ENCODE measurements at regions not wholly inside any gene's neighbourhood (a gene's known extent, or its start where the extent isn't known, plus 50 kb on each side); places are given as distances from the start of the nearest gene placed in this dataset.

GRCh38 chr6:14276667-14277404 is 159.3 kb downstream of the CD83 start:
- peaks cover 4% of the 10 kb centered on the region for H3K9me3 Mint-ChIP-seq
- H3K27ac Mint-ChIP-seq, result peak overlapping the region; percentile 30 to 56
- peaks cover 29 to 30% of the 10 kb centered on the region in 2 donors for H3K4me1 Mint-ChIP-seq (ENCODE audit: low read depth in 2 of 2)
- H3K4me3 Mint-ChIP-seq, result peak overlapping the region; percentile 52
- peaks cover 0 to 7% of the 10 kb centered on the region in 2 donors for H3K27me3 Mint-ChIP-seq
- DNase-seq (ENCODE audit: low spot score) (no peak), ATAC-seq (peak in 1 of 2 donors; percentile 71)
- H3K36me3 Mint-ChIP-seq, result no peaks in the 10 kb centered on the region

DNA sequence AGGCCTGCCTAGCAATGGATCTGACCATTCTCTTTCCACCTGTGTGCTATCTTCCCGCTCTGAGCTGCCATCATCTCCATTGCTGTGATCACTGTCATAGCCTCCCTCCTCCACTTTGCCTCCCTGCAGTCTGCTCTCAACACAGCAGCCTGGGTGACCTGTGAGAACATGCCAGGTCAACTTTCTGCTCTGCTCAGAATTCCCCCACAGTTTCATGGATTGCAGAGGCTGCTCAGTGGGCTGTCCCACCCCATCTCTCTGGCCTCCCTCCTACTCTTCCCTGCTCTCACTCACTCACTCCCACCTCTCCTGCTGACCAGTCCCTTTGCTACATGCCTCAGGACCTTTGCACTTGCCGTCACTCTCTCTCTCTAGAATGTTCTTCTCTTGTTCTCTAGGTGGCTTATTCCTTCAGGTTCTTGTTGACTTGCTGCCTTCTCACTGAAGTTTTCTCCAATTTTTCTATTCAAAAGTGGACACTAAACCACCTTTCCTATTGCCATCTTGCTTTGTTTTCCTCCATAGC is 159.9 kb downstream of the CD83 start:
- DNase-seq (ENCODE audit: low spot score) (no peak), ATAC-seq (peak; percentile 6 to 29)
- Mint-ChIP-seq H3K27ac (peak overlapping the region; percentile 30 to 56), H3K4me3 (peak overlapping the region; percentile 52), H3K36me3 (no peaks in the 10 kb centered on the region), H3K4me1 (ENCODE audit: low read depth in 2 of 2) (peaks cover 29 to 30% of the 10 kb centered on the region in 2 donors), H3K9me3 (peaks cover 4% of the 10 kb centered on the region), H3K27me3 (peaks cover 0 to 7% of the 10 kb centered on the region in 2 donors)

GRCh38 chr6:14278006-14278405 is 160.4 kb downstream of the CD83 start:
- ATAC-seq, result no peak
- Mint-ChIP-seq H3K9me3 (peaks cover 2% of the 10 kb centered on the region), H3K4me3 (peak overlapping the region; percentile 52), H3K4me1 (ENCODE audit: low read depth in 2 of 2) (peaks cover 29 to 30% of the 10 kb centered on the region in 2 donors), H3K27ac (peak overlapping the region in 1 of 2 donors; percentile 56), H3K36me3 (no peaks in the 10 kb centered on the region), H3K27me3 (peaks cover 0 to 5% of the 10 kb centered on the region in 2 donors)
- DNase-seq (ENCODE audit: low spot score), result no peak

DNA sequence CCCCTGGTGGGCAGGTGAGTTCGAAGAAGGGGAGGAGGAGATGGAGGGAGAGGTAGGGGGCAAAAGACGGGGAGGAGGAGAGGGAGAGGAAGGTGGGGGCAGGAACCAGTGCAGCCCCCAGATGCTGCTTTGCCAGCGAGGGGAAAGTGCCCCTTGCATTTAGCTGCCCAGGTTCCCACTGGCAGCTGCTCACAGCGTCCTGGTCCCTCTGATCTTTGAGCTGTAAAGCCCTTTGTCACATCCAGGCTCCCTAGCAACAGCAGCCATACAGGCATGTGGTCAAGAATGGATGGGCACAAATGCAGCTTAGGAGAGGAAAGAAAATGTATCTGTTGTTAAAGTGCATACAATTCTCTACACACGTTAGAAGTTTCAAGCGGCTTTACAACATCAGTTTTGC is 160.9 kb downstream of the CD83 start:
- H3K4me3 Mint-ChIP-seq, result no peak overlapping the region
- H3K36me3 Mint-ChIP-seq, result no peaks in the 10 kb centered on the region
- no peak overlapping the region for H3K27ac Mint-ChIP-seq
- no peaks in the 10 kb centered on the region for H3K9me3 Mint-ChIP-seq
- H3K4me1 Mint-ChIP-seq (ENCODE audit: low read depth in 2 of 2), result peaks cover 29 to 30% of the 10 kb centered on the region in 2 donors
- peaks cover 0 to 4% of the 10 kb centered on the region in 2 donors for H3K27me3 Mint-ChIP-seq
- ATAC-seq (no peak), DNase-seq (ENCODE audit: low spot score) (no peak)

DNA sequence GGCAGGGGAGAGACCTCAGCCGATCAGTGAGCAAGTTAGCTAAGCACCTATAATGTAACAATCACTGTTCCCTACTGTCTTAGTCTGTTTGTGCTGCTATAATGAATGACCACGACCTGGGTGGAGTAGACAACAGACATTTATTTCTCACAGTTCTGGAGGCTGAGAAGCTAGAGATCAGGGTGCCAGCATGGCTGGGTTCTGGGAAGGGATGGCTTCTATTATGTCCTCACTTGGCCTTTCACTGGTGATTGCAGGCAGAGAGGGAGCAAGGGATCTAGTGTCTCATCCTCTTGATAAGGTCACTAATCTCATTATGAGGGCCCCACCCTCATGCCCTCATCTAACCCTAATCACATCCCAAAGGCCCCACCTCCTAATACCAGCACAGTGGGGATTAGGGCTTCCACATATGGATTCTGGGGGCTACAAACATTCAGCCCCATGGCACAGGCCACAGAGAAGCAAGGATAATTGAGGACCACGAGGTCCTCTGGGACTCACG is 162.5 kb downstream of the CD83 start:
- no peak overlapping the region for H3K4me3 Mint-ChIP-seq
- ATAC-seq (no peak), DNase-seq (ENCODE audit: low spot score) (no peak)
- no peak overlapping the region for H3K27ac Mint-ChIP-seq
- no peaks in the 10 kb centered on the region for H3K9me3 Mint-ChIP-seq
- peaks cover 0 to 2% of the 10 kb centered on the region in 2 donors for H3K27me3 Mint-ChIP-seq
- H3K4me1 Mint-ChIP-seq (ENCODE audit: low read depth in 2 of 2), result peaks cover 27 to 29% of the 10 kb centered on the region in 2 donors
- H3K36me3 Mint-ChIP-seq, result no peaks in the 10 kb centered on the region

- no peaks in the 10 kb centered on the region for H3K9me3 Mint-ChIP-seq
- ATAC-seq (peak in 1 of 2 donors; percentile 29), DNase-seq (ENCODE audit: low spot score) (no peak)
- H3K4me1 Mint-ChIP-seq (ENCODE audit: low read depth in 2 of 2), result peaks cover 21 to 23% of the 10 kb centered on the region in 2 donors
- H3K27ac Mint-ChIP-seq, result no peak overlapping the region
- H3K27me3 Mint-ChIP-seq, result peaks cover 0 to 2% of the 10 kb centered on the region in 2 donors
- H3K4me3 Mint-ChIP-seq, result no peak overlapping the region
- H3K36me3 Mint-ChIP-seq, result no peaks in the 10 kb centered on the region
Measured at GRCh38 chr6:14280766-14281293, 163.3 kb downstream of the CD83 start.

- Mint-ChIP-seq H3K27me3 (peaks cover 0 to 2% of the 10 kb centered on the region in 2 donors), H3K4me1 (ENCODE audit: low read depth in 2 of 2) (peaks cover 9 to 11% of the 10 kb centered on the region in 2 donors), H3K4me3 (no peak overlapping the region), H3K36me3 (no peaks in the 10 kb centered on the region), H3K9me3 (no peaks in the 10 kb centered on the region), H3K27ac (no peak overlapping the region)
- ATAC-seq, result no peak
- DNase-seq (ENCODE audit: low spot score), result no peak
Measured at GRCh38 chr6:14281811-14282660, 164.5 kb downstream of the CD83 start.

DNA sequence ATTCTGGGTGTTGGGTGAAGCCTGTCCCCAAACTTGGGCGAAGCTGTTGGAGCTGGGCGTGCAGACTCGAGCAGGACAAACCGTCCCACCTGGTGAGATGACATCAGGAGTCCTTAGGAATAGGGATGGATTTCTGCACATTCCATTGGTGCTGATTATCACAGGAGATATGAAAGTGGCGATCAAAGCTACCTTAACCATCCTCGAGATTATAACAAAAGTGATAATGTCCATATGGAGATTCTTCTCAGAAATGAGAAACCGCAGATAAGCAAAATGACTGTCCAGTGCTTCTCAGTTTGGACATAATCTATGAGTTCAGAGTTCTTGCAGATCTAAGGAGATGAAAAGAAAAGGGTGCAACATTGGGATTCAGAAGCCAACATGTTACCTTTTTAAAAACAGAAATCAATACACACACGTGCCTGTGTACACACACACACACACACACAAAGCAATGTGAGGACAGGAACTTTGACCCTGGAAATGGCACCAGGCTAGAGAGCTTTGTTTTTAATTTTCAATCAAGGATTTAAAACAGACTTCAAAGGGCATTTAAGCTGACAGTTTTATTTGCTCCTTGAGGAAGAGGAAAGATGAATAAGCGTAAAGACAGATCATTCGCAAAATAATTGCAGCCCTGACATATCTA is 165.4 kb downstream of the CD83 start:
- no peaks in the 10 kb centered on the region for H3K9me3 Mint-ChIP-seq
- H3K36me3 Mint-ChIP-seq, result no peaks in the 10 kb centered on the region
- DNase-seq (ENCODE audit: low spot score) (no peak), ATAC-seq (no peak)
- H3K27ac Mint-ChIP-seq, result no peak overlapping the region
- H3K27me3 Mint-ChIP-seq, result peaks cover 0 to 2% of the 10 kb centered on the region in 2 donors
- no peak overlapping the region for H3K4me3 Mint-ChIP-seq
- peaks cover 0 to 1% of the 10 kb centered on the region in 2 donors for H3K4me1 Mint-ChIP-seq (ENCODE audit: low read depth in 2 of 2)

DNA sequence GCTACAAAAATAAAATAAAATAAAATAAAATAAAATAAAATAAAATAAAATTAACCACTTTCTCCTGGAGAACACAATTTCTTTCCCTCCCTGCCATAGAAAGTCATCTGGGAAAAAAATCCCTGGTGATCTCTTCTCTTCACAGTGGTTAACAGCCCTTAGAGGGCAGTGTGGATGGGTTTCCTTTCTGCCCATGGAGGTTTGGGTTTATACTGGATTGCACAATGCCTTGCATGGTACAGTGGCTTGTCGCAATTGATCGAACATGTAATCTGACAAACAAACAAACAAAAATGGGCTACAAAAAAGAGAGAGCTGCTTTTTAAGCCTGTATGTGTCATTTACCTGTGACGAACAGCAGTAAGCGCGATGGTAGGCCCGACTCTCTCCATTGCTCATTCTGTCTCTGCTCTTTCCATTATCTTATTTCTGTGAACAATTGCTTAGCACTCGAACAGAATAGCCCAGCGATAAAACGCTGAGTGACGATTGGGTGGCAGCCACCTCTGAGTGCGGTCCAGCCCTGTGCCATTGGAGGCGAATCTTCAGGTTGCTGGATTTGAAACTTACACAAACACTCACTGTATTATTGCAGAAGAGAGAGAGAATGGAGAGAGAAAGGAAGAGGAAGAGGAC is 166.1 kb downstream of the CD83 start:
- no peak overlapping the region for H3K4me3 Mint-ChIP-seq
- H3K27ac Mint-ChIP-seq, result peak overlapping the region in 1 of 2 donors; percentile 18
- no peak for ATAC-seq
- DNase-seq (ENCODE audit: low spot score), result no peak
- no peaks in the 10 kb centered on the region for H3K4me1 Mint-ChIP-seq (ENCODE audit: low read depth in 2 of 2)
- H3K9me3 Mint-ChIP-seq, result no peaks in the 10 kb centered on the region
- H3K36me3 Mint-ChIP-seq, result no peaks in the 10 kb centered on the region
- peaks cover under 1 to 4% of the 10 kb centered on the region in 2 donors for H3K27me3 Mint-ChIP-seq

GRCh38 chr6:14284969-14285590 is 167.5 kb downstream of the CD83 start:
- H3K36me3 Mint-ChIP-seq, result no peaks in the 10 kb centered on the region
- DNase-seq (ENCODE audit: low spot score) (no peak), ATAC-seq (no peak)
- no peak overlapping the region for H3K4me3 Mint-ChIP-seq
- no peaks in the 10 kb centered on the region for H3K9me3 Mint-ChIP-seq
- peaks cover 10 to 12% of the 10 kb centered on the region in 2 donors for H3K27me3 Mint-ChIP-seq
- H3K4me1 Mint-ChIP-seq (ENCODE audit: low read depth in 2 of 2), result no peaks in the 10 kb centered on the region
- H3K27ac Mint-ChIP-seq, result no peak overlapping the region

GRCh38 chr6:14286144-14286543 is 168.6 kb downstream of the CD83 start:
- H3K4me3 Mint-ChIP-seq, result no peak overlapping the region
- peaks cover 19 to 20% of the 10 kb centered on the region in 2 donors for H3K27me3 Mint-ChIP-seq
- H3K4me1 Mint-ChIP-seq (ENCODE audit: low read depth in 2 of 2), result peaks cover 0 to 4% of the 10 kb centered on the region in 2 donors
- no peaks in the 10 kb centered on the region for H3K9me3 Mint-ChIP-seq
- no peaks in the 10 kb centered on the region for H3K36me3 Mint-ChIP-seq
- no peak overlapping the region for H3K27ac Mint-ChIP-seq
- DNase-seq (ENCODE audit: low spot score) (no peak), ATAC-seq (no peak)

DNA sequence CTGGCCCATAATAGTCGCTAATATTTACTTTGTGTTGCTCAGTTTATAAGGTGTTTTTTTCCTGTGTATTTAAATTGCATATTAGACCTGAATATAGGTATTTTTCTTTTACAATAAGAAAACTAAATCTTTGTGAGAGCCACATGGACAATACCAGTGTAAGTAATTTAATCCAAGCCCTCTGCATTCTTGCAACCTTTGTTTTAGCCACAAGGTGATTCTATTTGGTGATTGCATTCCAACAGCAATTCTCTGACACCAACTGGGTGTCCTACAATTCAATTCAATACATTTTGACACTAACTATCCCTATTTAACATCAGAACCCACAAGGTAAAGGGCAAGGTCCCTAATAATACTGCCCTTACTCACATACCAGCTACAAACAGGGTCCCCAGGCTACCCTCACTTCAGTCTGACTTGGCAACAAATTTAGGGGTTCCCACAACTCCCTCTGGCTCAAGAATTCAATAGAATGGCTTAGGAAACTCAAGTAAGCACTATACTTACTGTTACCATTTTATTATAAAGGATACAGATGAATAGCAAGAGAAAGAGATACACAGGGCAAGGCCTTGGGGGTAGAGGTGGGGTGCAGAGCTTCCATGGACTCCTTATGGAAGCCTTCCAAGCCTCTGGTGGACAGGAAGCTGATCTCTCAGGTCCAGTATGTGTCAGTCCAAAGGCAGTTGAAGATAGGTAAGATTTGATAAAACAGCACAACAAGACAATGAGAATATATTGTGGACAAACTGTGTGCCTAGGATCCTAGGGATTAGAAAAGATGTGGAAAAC is 169.3 kb downstream of the CD83 start:
- no peaks in the 10 kb centered on the region for H3K9me3 Mint-ChIP-seq
- DNase-seq (ENCODE audit: low spot score), result no peak
- H3K4me3 Mint-ChIP-seq, result no peak overlapping the region
- H3K36me3 Mint-ChIP-seq, result no peaks in the 10 kb centered on the region
- H3K4me1 Mint-ChIP-seq (ENCODE audit: low read depth in 2 of 2), result peaks cover 0 to 4% of the 10 kb centered on the region in 2 donors
- H3K27ac Mint-ChIP-seq, result no peak overlapping the region
- ATAC-seq, result no peak
- peaks cover 17 to 21% of the 10 kb centered on the region in 2 donors for H3K27me3 Mint-ChIP-seq
